22Rv1 (cell line): ENCODE measurements at regions not wholly inside any gene's neighbourhood (a gene's known extent, or its start where the extent isn't known, plus 50 kb on each side); places are given as distances from the start of the nearest gene placed in this dataset.

Source experiments
- H3K27ac ChIP-seq: fragments of 450-650 bp; 2 replicates; pipeline ENCODE4 v1.5.1; 2017
- ZFX ChIP-seq: fragments of 450-650 bp; IDR thresholded peaks from 2 replicates; pipeline ENCODE4 v1.6.1; 2017; ENCODE audit warnings: antibody characterized with exemption, borderline replicate concordance
- TF ChIP-seq, protein P1 (sequence below): fragments of 450-650 bp; IDR thresholded peaks from 2 replicates; pipeline ENCODE4 v1.5.1; 2017; ENCODE audit warnings: mild to moderate bottlenecking

DNA sequence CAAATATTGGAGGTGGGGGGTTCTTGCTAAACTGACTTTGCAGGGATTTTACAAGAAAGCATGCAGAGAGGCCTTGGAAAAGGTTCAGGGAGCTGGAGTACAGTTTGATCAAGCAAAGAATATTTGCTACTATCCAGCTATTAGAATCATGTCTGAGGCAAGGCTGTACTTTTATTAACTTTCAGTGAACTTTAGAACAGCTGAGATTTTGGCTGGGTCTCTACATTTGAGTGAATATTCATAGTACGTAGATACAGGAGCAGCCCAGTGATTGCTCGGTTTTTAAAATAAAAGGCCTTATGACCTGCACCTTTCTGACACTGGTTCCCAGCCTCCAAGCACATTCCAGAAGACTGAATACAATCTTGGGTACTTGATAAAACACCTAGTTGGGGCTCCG, 496.8 kb upstream of the AKR1E2 start:
- TF ChIP-seq ZFX = no peak
- TF ChIP-seq, protein P1, sequence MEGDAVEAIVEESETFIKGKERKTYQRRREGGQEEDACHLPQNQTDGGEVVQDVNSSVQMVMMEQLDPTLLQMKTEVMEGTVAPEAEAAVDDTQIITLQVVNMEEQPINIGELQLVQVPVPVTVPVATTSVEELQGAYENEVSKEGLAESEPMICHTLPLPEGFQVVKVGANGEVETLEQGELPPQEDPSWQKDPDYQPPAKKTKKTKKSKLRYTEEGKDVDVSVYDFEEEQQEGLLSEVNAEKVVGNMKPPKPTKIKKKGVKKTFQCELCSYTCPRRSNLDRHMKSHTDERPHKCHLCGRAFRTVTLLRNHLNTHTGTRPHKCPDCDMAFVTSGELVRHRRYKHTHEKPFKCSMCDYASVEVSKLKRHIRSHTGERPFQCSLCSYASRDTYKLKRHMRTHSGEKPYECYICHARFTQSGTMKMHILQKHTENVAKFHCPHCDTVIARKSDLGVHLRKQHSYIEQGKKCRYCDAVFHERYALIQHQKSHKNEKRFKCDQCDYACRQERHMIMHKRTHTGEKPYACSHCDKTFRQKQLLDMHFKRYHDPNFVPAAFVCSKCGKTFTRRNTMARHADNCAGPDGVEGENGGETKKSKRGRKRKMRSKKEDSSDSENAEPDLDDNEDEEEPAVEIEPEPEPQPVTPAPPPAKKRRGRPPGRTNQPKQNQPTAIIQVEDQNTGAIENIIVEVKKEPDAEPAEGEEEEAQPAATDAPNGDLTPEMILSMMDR = no peak
- no peak overlapping the region for H3K27ac ChIP-seq

DNA sequence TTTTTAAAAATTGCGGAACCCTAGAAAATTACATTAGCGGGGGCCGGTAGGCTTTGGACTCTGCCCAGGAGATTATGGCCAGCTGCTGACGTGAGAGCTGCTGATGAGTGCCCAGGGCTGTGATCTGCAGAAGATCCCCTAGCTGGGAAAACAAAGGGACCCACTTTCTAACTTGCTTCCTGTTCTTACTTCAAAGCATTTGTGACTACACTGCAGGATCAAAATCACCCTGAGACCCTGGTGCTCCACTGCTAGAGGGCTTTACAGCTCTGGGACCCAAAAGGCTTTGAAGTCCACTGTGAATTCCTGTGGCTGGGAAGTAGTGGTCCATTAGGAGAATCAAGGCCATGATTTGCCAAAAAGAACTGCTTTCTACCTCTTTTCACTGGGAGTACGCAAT, 499.4 kb upstream of the AKR1E2 start:
- TF ChIP-seq, protein P1 = no peak
- no peak for TF ChIP-seq ZFX

DNA sequence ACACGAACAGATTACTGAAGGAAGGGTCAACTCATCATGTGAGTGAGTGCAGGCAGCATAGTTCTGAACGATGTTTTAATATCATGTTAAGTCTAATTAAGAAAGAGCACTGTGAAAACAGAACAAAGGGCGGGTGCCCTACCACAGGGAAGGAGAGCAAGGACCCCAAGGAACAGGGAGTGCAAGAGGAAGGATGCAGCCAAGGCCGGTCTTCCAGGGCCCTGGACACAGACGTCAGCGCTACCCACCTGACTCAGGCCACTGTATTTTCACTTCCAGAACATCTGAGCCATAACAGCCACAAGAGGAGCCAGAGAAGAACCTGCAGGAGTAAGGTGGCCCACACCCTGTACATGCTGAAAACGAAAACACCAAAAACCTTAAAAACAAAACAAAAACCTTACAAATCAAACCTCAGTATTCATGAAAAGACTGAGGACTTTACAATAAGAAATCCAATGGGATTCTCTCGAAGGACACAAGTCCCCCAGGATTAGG, 506.1 kb upstream of the AKR1E2 start:
- no peak overlapping the region for H3K27ac ChIP-seq
- TF ChIP-seq, protein P1 = no peak
- no peak for TF ChIP-seq ZFX

More for the DNA sequence above, 499.4 kb upstream of the AKR1E2 start:
- H3K27ac ChIP-seq = no peak overlapping the region

DNA sequence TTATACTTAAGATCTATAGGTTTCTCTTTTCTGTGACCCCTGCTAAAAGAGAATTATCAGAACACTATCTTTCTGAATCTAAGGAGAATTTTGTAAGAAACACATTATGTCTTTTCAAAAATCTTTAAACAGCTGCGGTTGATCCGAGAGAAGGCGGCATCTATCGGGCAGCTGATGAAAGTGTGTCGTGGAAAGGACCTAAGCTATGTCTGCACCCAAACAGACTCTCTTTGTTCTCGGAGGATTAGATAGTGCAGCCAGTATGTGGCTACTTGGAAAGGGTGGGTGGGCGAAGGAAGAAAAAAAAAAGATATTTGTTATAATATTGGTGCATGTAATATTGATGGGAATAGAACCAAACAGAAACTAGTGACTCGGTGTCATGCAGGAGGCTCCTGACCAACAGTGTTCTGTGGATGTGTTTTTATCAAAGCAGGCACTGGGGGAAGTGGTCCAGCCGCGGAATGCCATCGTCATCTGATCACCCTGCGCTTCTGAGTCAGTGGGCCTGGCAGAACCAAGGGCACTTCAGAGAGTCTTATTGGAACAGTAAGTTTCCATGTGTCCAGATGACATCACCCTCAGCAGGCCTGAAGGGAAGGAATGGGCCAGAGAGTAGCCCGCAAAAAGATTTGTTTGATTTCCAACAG, 509.7 kb upstream of the AKR1E2 start:
- TF ChIP-seq ZFX = no peak
- TF ChIP-seq, protein P1 = no peak
- H3K27ac ChIP-seq = no peak overlapping the region

DNA sequence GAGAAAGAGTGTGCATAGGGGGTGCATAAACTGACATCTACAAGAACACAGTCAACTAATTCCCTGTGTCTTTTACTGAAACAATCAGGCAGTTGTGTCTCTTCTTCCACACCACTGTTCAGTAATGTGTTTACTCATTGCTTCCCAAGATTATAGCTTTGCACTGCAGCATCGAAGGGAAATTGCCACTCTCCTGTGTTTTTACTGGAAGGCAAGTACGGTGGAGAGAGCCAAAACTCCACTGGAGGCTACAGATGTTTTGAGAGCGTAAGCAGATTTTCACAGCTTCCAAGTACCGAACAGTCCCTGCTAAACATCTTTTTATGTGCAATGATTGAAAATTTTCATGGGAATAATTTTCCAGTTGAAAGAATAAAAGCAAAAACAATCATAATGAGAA, 510.5 kb upstream of the AKR1E2 start:
- no peak overlapping the region for H3K27ac ChIP-seq
- no peak for TF ChIP-seq ZFX
- TF ChIP-seq, protein P1 = no peak

GRCh38 chr10:4313051-4313450, 513.0 kb upstream of the AKR1E2 start:
- TF ChIP-seq, protein P1 = no peak
- TF ChIP-seq ZFX = no peak
- no peak overlapping the region for H3K27ac ChIP-seq

DNA sequence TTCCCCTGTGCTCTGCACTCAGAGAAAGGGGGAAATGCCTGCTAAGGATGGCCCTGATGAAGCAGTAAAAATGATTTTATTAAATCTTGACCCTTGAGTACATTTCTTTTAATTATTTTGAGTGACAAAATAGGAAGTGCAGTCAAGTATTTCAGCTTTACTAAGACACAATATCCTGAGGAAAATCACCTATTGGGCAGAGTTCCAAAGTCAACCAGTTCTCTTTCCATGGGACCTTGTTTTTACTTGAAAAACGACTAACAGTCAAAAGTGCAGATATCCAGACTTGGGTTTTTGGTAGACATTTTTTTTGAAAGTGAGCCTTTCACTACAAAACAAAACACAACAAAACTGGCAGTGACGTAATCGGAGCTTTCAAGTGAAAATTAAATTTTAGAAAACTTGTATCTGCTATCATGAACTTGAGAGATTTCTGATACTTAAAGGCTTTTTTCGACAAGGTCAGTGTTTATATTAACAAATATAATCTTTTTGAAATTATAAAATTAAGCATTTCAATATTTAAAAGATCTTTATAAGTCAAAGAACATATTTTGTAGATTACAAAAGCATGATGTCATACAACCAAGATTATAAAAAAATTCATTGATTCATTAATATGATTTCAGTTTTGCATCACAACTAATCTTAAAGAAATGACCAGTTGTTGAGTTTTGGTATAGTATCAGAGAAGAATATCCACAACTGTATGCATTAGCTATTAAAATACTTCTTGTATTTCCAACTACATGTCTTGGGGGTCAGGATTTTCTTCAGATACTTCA, 513.8 kb upstream of the AKR1E2 start:
- TF ChIP-seq, protein P1 = no peak
- no peak for TF ChIP-seq ZFX
- no peak overlapping the region for H3K27ac ChIP-seq
